ENCODE measurements at regions not wholly inside any gene's neighbourhood (a gene's known extent, or its start where the extent isn't known, plus 50 kb on each side); places are given as distances from the start of the nearest gene placed in this dataset.

DNA sequence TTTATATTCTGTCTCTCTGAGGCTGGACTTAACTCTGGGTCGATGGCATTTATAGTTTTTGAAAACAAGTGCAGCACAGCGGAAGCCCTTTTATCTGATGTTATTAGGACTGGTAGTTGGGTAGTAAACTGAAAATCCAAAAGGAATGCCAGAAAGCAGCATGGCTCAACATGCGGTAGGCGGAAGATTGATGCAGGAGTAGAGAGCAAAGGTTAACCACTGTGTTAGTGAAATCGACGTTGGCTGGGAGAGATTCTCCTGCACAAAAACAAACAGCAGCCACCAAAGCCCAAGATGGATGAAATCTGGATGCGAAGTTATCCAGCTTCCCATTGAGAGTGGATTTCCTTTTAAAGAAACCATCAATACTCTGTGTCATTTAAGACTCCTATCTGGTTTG, 54.5 kb upstream of the EMX2 start:
- FAIRE-seq (peak; percentile 72), DNase-seq (ENCODE audit: low spot score) (peak; percentile 29), ATAC-seq (peak; percentile 87)
- Histone ChIP-seq H3K9ac (ENCODE audit: insufficient read depth, low read depth, low read length) (no peak overlapping the region), H3K4me2 (ENCODE audit: low read depth, low read length) (peak overlapping the region; percentile 34), H3K36me3 (replicated peaks in 1 of 2; ENCODE audit: control insufficient read depth in 1 of 2, insufficient read depth in 2 of 2, low read length in 2 of 2) (no peaks in the 10 kb centered on the region), H3K9me3 (ENCODE audit: low read length) (no peaks in the 10 kb centered on the region), H3K4me1 (ENCODE audit: insufficient read depth, low read length) (peaks cover 26% of the 10 kb centered on the region), H2AFZ (ENCODE audit: low read length) (no peak overlapping the region), H4K20me1 (ENCODE audit: insufficient read depth, low read length) (no peaks in the 10 kb centered on the region), H3K27me3 (ENCODE audit: control insufficient read depth in 1 of 2, insufficient read depth in 2 of 2, low read length in 2 of 2) (peaks cover 0 to 3% of the 10 kb centered on the region in 2 experiments; a peak in 2 of 5 replicates), H3K4me3 (replicated peaks in 1 of 3; ENCODE audit: insufficient read depth in 1 of 3, low read depth in 2 of 3, low read length in 3 of 3) (no peak overlapping the region), H3K79me2 (ENCODE audit: insufficient read depth, low read length) (no peaks in the 10 kb centered on the region), H3K27ac (ENCODE audit: extremely low read length, insufficient read depth, low read length) (no peak overlapping the region)
- 7% methylated on average over 7 of the region's 7 CpGs for WGBS (ENCODE audit: low lambda C conversion rate)
- intact Hi-C loops (cut with micrococcal nuclease; ENCODE audit: unreplicated experiment): no loop called here
- no TSS peak for BruUV-seq (replicated peaks)
- in situ Hi-C loops (cut with HindIII; ENCODE audit: extremely low pct_ligation_motif_present, low pct_unique_long_range_greater_than_20kb): loop anchor here (25.0 kb wide), 1 partner anchor 949 kb away; no protein-coding TSS in a partner anchor
- ChIA-PET CTCF (ENCODE audit: low intra/inter-chr PET ratio, low total read pairs) (no interaction called here), POLR2A (no interaction called here)
- TF ChIP-seq, protein P1, sequence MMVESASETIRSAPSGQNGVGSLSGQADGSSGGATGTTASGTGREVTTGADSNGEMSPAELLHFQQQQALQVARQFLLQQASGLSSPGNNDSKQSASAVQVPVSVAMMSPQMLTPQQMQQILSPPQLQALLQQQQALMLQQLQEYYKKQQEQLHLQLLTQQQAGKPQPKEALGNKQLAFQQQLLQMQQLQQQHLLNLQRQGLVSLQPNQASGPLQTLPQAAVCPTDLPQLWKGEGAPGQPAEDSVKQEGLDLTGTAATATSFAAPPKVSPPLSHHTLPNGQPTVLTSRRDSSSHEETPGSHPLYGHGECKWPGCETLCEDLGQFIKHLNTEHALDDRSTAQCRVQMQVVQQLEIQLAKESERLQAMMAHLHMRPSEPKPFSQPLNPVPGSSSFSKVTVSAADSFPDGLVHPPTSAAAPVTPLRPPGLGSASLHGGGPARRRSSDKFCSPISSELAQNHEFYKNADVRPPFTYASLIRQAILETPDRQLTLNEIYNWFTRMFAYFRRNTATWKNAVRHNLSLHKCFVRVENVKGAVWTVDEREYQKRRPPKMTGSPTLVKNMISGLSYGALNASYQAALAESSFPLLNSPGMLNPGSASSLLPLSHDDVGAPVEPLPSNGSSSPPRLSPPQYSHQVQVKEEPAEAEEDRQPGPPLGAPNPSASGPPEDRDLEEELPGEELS (CRISPR knock-in tag; IDR thresholded peaks at IDR 0.05): no peak
- TF ChIP-seq, protein P2, sequence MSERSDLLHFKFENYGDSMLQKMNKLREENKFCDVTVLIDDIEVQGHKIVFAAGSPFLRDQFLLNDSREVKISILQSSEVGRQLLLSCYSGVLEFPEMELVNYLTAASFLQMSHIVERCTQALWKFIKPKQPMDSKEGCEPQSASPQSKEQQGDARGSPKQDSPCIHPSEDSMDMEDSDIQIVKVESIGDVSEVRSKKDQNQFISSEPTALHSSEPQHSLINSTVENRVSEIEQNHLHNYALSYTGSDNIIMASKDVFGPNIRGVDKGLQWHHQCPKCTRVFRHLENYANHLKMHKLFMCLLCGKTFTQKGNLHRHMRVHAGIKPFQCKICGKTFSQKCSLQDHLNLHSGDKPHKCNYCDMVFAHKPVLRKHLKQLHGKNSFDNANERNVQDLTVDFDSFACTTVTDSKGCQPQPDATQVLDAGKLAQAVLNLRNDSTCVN (CRISPR knock-in tag; IDR thresholded peaks at IDR 0.05; ENCODE audit: borderline replicate concordance): no peak
- no peak for TF ChIP-seq NPAS2 (CRISPR knock-in tag; IDR thresholded peaks at IDR 0.05; ENCODE audit: borderline replicate concordance)
- no peak for TF ChIP-seq ARID2 (CRISPR knock-in tag; IDR thresholded peaks at IDR 0.05; ENCODE audit: borderline replicate concordance)
- TF ChIP-seq, protein P3, sequence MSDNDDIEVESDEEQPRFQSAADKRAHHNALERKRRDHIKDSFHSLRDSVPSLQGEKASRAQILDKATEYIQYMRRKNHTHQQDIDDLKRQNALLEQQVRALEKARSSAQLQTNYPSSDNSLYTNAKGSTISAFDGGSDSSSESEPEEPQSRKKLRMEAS (IDR thresholded peaks at IDR 0.05): peak; percentile 52
- TF ChIP-seq TBL1XR1 (IDR thresholded peaks at IDR 0.05; ENCODE audit: borderline replicate concordance, low read length, partially characterized antibody): no peak
- TF ChIP-seq RORA (CRISPR knock-in tag; IDR thresholded peaks at IDR 0.05): no peak
- TF ChIP-seq NFIC (IDR thresholded peaks at IDR 0.05; ENCODE audit: low read length): 0 out of 2 replicates have a peak, but pooled peaks have one; percentile 26
- TF ChIP-seq ZNF264 (CRISPR knock-in tag; IDR thresholded peaks at IDR 0.05): 0 out of 2 replicates have a peak, but pooled peaks have one; percentile 33
- peak; percentile 33; the same call in 1 of the 2 replicates for TF ChIP-seq RXRB (CRISPR knock-in tag; IDR thresholded peaks at IDR 0.05; ENCODE audit: borderline replicate concordance)
- TF ChIP-seq SMAD9 (CRISPR knock-in tag; IDR thresholded peaks at IDR 0.05): no peak
- TF ChIP-seq PHF21A (CRISPR knock-in tag; IDR thresholded peaks at IDR 0.05): peak; percentile 24; the same call in 1 of the 2 replicates
- no peak for TF ChIP-seq SP5 (CRISPR knock-in tag; IDR thresholded peaks at IDR 0.05; ENCODE audit: borderline replicate concordance, low read depth)
- TF ChIP-seq SP2 (CRISPR knock-in tag; IDR thresholded peaks at IDR 0.05): no peak
- TF ChIP-seq, protein P4, sequence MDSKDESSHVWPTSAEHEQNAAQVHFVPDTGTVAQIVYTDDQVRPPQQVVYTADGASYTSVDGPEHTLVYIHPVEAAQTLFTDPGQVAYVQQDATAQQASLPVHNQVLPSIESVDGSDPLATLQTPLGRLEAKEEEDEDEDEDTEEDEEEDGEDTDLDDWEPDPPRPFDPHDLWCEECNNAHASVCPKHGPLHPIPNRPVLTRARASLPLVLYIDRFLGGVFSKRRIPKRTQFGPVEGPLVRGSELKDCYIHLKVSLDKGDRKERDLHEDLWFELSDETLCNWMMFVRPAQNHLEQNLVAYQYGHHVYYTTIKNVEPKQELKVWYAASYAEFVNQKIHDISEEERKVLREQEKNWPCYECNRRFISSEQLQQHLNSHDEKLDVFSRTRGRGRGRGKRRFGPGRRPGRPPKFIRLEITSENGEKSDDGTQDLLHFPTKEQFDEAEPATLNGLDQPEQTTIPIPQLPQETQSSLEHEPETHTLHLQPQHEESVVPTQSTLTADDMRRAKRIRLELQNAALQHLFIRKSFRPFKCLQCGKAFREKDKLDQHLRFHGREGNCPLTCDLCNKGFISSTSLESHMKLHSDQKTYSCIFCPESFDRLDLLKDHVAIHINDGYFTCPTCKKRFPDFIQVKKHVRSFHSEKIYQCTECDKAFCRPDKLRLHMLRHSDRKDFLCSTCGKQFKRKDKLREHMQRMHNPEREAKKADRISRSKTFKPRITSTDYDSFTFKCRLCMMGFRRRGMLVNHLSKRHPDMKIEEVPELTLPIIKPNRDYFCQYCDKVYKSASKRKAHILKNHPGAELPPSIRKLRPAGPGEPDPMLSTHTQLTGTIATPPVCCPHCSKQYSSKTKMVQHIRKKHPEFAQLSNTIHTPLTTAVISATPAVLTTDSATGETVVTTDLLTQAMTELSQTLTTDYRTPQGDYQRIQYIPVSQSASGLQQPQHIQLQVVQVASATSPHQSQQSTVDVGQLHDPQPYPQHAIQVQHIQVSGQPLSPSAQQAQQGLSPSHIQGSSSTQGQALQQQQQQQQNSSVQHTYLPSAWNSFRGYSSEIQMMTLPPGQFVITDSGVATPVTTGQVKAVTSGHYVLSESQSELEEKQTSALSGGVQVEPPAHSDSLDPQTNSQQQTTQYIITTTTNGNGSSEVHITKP (CRISPR knock-in tag; IDR thresholded peaks at IDR 0.05; ENCODE audit: low read depth): no peak
- peak; percentile 46; the same call in 1 of the 2 replicates for TF ChIP-seq HNF4G (IDR thresholded peaks at IDR 0.05; ENCODE audit: borderline replicate concordance, low read depth, low read length)
- TF ChIP-seq HNF4G (CRISPR knock-in tag; IDR thresholded peaks at IDR 0.05; ENCODE audit: borderline replicate concordance, low read depth): no peak

Data from HepG2 (cell line).